Hepatocyte (in vitro differentiated cells): ENCODE measurements at regions not wholly inside any gene's neighbourhood (a gene's known extent, or its start where the extent isn't known, plus 50 kb on each side); places are given as distances from the start of the nearest gene placed in this dataset.
"Not testable (repeated sequence)": the region's sequence is repeated elsewhere in the genome, so short reads cannot be mapped to it uniquely, and the experiment has no call there.

Source experiments
- DNase-seq: peaks from one replicate; pipeline ENCODE4 v3.0.0-alpha.2; 2016; ENCODE audit warnings: low spot score
- H2AFZ ChIP-seq: fragments of 200-600 bp; sonication (generic); 2 replicates; pipeline ENCODE4 v1.6.0; 2016; ENCODE audit warnings: antibody characterized with exemption, mild to moderate bottlenecking
- H3K27ac ChIP-seq: fragments of 200-600 bp; sonication (generic); 2 replicates; pipeline ENCODE4 v1.5.1; 2016; ENCODE audit warnings: mild to moderate bottlenecking
- H3K27me3 ChIP-seq: fragments of 200-600 bp; sonication (generic); 2 replicates; pipeline ENCODE4 v1.6.1; 2016
- H3K36me3 ChIP-seq: fragments of 200-600 bp; sonication (generic); replicated peaks from 2 replicates; pipeline ENCODE4 v1.5.1; 2016; ENCODE audit warnings: low read depth; ENCODE audit not compliant: insufficient read depth
- H3K4me1 ChIP-seq: fragments of 200-600 bp; sonication (generic); 2 replicates; pipeline ENCODE4 v1.5.1; 2016; ENCODE audit warnings: mild to moderate bottlenecking, moderate library complexity; ENCODE audit not compliant: insufficient read depth
- H3K4me2 ChIP-seq: fragments of 200-600 bp; sonication (generic); 2 replicates; pipeline ENCODE4 v1.6.0; 2016
- H3K4me3 ChIP-seq: fragments of 200-600 bp; sonication (generic); 2 replicates; pipeline ENCODE4 v1.5.1; 2016; ENCODE audit warnings: mild to moderate bottlenecking
- H3K79me2 ChIP-seq: fragments of 200-600 bp; sonication (generic); 2 replicates; pipeline ENCODE4 v1.6.0; 2017; ENCODE audit warnings: mild to moderate bottlenecking
- H3K9me2 ChIP-seq: fragments of 200-600 bp; sonication (generic); replicated peaks from 2 replicates; pipeline ENCODE4 v1.6.0; 2017; ENCODE audit warnings: mild to moderate bottlenecking; ENCODE audit not compliant: insufficient read depth
- H3K9me3 ChIP-seq: fragments of 200-600 bp; sonication (generic); 2 replicates; pipeline ENCODE4 v1.5.1; 2016; ENCODE audit warnings: low read depth, mild to moderate bottlenecking
- H4K20me1 ChIP-seq: fragments of 200-600 bp; sonication (generic); 2 replicates; pipeline ENCODE4 v1.6.0; 2016; ENCODE audit warnings: mild to moderate bottlenecking; ENCODE audit not compliant: insufficient read depth, poor library complexity, severe bottlenecking
- CTCF ChIP-seq: fragments of 200-600 bp; sonication (generic); IDR thresholded peaks from 2 replicates; pipeline ENCODE4 v1.5.1; 2016; ENCODE audit warnings: antibody characterized with exemption, mild to moderate bottlenecking; ENCODE audit not compliant: poor library complexity
- EZH2 ChIP-seq: fragments of 200-600 bp; sonication (generic); IDR thresholded peaks from 2 replicates; pipeline ENCODE4 v1.6.1; 2016; ENCODE audit warnings: antibody characterized with exemption, mild to moderate bottlenecking, borderline replicate concordance
- EZH2phosphoT487 ChIP-seq: fragments of 200-600 bp; sonication (generic); IDR thresholded peaks from one replicate; pipeline ENCODE4 v1.6.1; 2018; ENCODE audit warnings: antibody characterized with exemption, mild to moderate bottlenecking, low read depth, moderate library complexity; ENCODE audit not compliant: unreplicated experiment, severe bottlenecking
- WGBS: methylation state at CpG from one replicate; pipeline ENCODE4 v1.1.6; 2016; ENCODE audit warnings: low lambda C conversion rate; ENCODE audit errors: missing lambda C conversion rate; 5-methylcytosine and 5-hydroxymethylcytosine counted together

GRCh38 chr2:167651406-167652151, 595.8 kb downstream of the STK39 start:
- Histone ChIP-seq H3K4me1 (no peaks in the 10 kb centered on the region), H3K27me3 (no peaks in the 10 kb centered on the region), H3K9me2 (no peaks in the 10 kb centered on the region), H3K27ac (no peak overlapping the region), H3K4me3 (no peak overlapping the region), H3K36me3 (no peaks in the 10 kb centered on the region), H3K9me3 (no peaks in the 10 kb centered on the region), H3K79me2 (no peaks in the 10 kb centered on the region), H3K4me2 (no peak overlapping the region), H4K20me1 (no peaks in the 10 kb centered on the region), H2AFZ (no peak overlapping the region)
- no peak for TF ChIP-seq EZH2
- no peak for TF ChIP-seq EZH2phosphoT487
- TF ChIP-seq CTCF, result no peak
- DNase-seq, result no peak
- WGBS, result 74% methylated on average over 5 of the region's 5 CpGs

DNA sequence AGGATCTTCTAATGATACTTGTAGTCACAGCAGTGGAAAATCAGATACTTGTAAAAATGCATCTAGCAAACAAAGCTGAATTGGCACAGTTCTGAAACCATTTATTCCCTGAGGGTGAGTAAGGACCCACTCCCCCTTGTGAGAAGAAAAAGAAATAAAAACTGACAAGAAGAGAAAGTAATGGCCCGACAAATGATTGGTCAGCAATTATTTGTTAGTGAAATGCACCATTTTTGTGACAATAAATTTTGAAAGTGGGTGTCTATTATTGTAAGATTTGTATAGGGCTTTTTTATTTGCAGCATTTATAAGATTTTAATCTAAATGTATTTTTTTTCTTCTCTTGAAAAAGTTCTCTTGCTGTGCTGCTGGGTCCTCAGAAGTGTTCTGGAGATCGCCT, 600.8 kb downstream of the STK39 start:
- H3K27ac ChIP-seq, result no peak overlapping the region
- H3K79me2 ChIP-seq, result no peaks in the 10 kb centered on the region
- no peaks in the 10 kb centered on the region for H3K9me2 ChIP-seq
- H3K36me3 ChIP-seq, result no peaks in the 10 kb centered on the region
- H3K4me1 ChIP-seq, result no peaks in the 10 kb centered on the region
- no peaks in the 10 kb centered on the region for H4K20me1 ChIP-seq
- WGBS, result 89% methylated on average over 2 of the region's 2 CpGs
- no peaks in the 10 kb centered on the region for H3K9me3 ChIP-seq
- H2AFZ ChIP-seq, result no peak overlapping the region
- DNase-seq, result no peak
- TF ChIP-seq EZH2, result no peak
- TF ChIP-seq EZH2phosphoT487, result no peak
- no peak for TF ChIP-seq CTCF
- no peaks in the 10 kb centered on the region for H3K27me3 ChIP-seq
- no peak overlapping the region for H3K4me3 ChIP-seq
- no peak overlapping the region for H3K4me2 ChIP-seq

- no peak for DNase-seq
- H3K36me3 ChIP-seq, result no peaks in the 10 kb centered on the region
- H4K20me1 ChIP-seq, result no peaks in the 10 kb centered on the region
- no peak overlapping the region for H2AFZ ChIP-seq
- no peaks in the 10 kb centered on the region for H3K4me1 ChIP-seq
- TF ChIP-seq EZH2phosphoT487, result no peak
- no peak for TF ChIP-seq CTCF
- 95% methylated on average over 1 of the region's 1 CpG for WGBS
- no peaks in the 10 kb centered on the region for H3K27me3 ChIP-seq
- no peaks in the 10 kb centered on the region for H3K79me2 ChIP-seq
- H3K4me2 ChIP-seq, result no peak overlapping the region
- H3K9me3 ChIP-seq, result no peaks in the 10 kb centered on the region
- H3K27ac ChIP-seq, result no peak overlapping the region
- no peaks in the 10 kb centered on the region for H3K9me2 ChIP-seq
- H3K4me3 ChIP-seq, result no peak overlapping the region
Measured at GRCh38 chr2:167640096-167640495, 607.3 kb downstream of the STK39 start.

DNA sequence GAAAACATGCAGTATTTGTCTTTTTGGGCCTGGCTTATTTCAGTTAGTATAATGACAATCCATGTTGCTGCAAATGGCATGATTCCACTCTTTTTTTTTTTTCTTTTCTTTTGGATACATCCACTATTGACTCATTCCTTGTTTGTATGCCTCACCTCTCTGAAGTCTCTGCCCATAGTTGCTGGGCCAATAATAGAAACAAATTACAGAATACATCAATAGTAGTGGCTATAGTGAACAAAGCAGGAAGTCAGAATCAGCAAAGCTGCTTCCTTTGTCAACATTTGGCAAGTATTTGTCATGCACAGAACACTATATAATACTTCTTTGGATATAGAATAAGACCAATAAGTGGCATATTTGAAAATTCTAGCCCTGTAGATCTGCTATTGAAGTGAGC, 609.7 kb downstream of the STK39 start:
- no peak overlapping the region for H2AFZ ChIP-seq
- H3K4me1 ChIP-seq, result no peaks in the 10 kb centered on the region
- no peaks in the 10 kb centered on the region for H3K36me3 ChIP-seq
- no peak for TF ChIP-seq EZH2
- TF ChIP-seq CTCF, result no peak
- no peak for TF ChIP-seq EZH2phosphoT487
- H3K79me2 ChIP-seq, result no peaks in the 10 kb centered on the region
- no peaks in the 10 kb centered on the region for H3K9me3 ChIP-seq
- H3K27me3 ChIP-seq, result no peaks in the 10 kb centered on the region
- no peaks in the 10 kb centered on the region for H3K9me2 ChIP-seq
- no peak overlapping the region for H3K4me2 ChIP-seq
- DNase-seq, result no peak
- H3K27ac ChIP-seq, result no peak overlapping the region
- no peaks in the 10 kb centered on the region for H4K20me1 ChIP-seq
- H3K4me3 ChIP-seq, result no peak overlapping the region

- H3K9me2 ChIP-seq, H3K4me2 ChIP-seq, H2AFZ ChIP-seq, DNase-seq, H3K4me1 ChIP-seq, H3K79me2 ChIP-seq, H4K20me1 ChIP-seq, H3K36me3 ChIP-seq, H3K4me3 ChIP-seq, H3K27me3 ChIP-seq, H3K9me3 ChIP-seq, H3K27ac ChIP-seq: not testable (repeated sequence)
- WGBS, result 93% methylated on average over 1 of the region's 1 CpG
Measured at GRCh38 chr2:167632271-167632670, 615.1 kb downstream of the STK39 start.
